GM19239 (cell line): ENCODE measurements at regions not wholly inside any gene's neighbourhood (a gene's known extent, or its start where the extent isn't known, plus 50 kb on each side); places are given as distances from the start of the nearest gene placed in this dataset.

Experiments used
- DNase-seq: peaks from one replicate; pipeline ENCODE4 v3.0.0; 2011; ENCODE audit warnings: low spot score; ENCODE audit not compliant: insufficient read length
- FAIRE-seq: peaks from 2 replicates; lab custom pipeline; 2011; peaks lifted over from hg19 to GRCh38; lab: Jason Lieb, UNC

DNA sequence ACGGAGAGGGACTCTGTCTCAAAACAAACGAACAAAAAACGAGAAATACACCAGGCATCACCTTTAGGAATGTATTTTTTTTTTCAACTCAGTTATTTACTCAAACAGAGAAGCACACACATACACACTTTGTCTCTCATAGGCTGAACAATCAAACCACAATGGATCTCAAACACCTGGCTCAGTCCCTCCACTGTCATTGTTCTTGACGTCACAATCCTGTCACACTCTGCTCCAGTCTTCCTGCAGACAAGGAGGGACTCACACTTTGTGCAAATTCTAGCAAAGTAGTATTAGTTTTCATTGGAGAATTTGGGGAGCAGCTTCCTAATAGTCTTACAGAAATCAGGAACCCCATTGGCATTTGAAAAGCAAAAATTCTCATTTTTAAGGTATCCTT, 727.8 kb downstream of the BCL11B start:
- FAIRE-seq, result no peak
- no peak for DNase-seq

DNA sequence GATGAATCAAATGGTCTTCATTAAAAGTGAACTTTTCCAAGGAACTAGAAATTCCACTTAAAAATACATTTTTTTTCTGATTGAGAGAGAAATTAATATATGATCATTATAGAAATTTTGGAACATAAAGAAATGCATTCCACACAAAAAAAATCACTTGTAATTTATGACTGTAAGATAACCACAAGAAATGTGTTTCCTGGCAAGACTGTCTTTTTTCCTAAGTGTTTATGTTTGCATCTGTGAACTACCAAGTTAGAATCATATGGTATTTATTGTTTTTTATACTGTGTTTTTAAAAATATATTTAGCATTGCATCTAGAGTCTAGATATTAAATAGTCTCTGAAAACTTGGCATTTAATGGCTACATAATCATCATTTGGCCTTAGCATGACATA, 726.8 kb downstream of the BCL11B start:
- no peak for DNase-seq
- no peak for FAIRE-seq

DNA sequence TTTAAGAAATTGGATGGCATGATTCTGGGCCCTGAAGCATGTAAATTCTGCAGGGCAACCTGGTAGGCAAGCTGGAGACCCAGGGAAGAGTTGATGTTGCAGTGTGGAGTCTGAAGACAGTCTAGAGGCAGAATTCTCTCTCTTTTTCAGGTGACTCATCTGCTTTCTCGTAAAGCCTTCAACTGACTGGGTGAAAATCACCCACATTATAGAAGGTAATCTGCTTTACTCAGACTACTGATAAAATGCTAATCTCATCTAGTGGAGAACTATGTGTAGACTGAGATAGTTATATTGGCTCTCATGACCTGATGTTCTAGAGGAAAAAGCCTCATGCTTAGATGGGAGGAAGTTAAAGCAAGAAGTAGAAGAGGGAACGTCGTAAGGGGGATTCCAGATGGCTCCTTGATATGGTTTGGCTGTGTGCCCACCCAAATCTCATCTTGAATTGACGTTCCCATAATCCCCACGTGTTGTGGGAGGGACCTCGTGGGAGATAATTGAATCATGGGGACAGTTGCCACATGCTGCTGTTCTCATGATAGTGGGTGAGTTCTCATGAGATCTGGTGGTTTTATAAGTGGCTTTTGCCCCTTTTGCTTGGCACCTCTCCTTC, 723.8 kb downstream of the BCL11B start:
- DNase-seq, result no peak
- no peak for FAIRE-seq

DNA sequence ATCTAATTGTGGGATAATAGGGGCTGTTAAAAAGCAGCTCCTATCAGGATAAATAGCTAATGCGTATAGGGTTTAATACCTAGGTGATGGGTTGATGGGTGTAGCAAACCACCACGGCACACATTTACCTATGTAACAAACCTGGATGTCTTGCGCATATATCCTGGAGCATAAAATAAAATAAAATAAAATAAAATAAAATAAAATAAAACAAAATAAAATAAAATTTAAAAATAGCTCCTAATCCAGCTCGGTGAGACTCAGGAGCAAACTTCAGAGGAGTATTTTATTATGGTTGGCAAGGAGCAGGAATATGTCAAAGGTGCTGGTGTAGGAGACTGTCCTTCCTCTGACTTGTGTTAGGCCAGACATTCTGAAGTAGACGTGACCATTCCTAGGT, 721.0 kb downstream of the BCL11B start:
- DNase-seq (no peak), FAIRE-seq (no peak)

DNA sequence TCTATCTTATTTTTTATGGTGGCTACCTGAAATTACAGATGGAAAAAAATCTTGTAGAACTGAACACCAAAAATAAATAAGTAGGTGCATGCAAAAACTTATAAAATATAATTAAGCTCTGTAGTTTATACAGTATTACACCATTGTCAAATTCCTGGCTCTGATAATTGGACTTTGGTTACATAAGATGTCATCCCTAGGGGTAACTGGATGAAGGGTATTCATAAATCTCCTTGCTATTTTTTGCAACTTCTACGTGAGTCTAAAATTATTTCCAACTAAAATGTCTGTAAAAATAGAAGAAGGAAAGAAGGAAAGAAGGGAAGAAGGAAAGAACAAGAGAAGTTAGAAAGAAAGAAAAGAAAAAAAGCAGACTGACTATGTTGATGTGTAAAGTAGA, 716.6 kb downstream of the BCL11B start:
- DNase-seq (no peak), FAIRE-seq (no peak)

DNA sequence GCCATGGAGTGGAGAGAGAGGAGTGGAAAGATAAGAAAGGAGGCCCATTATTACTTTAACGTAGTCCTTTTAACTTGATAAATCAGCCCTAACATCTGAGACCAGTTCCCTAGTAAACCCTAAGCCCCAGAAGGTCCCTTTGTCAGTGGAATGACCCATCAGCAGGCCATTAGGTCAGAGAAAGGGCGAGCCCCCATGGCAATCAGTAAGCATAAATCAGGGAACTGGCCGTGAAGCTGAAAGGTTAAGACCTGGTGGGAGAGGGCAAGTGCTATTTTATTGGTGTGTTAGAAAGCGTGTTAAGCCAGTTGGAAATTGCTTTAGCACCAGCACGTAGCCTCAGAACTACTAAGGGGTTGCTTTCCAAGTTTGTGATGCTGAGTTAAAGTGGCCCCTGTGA, 708.0 kb downstream of the BCL11B start:
- DNase-seq (no peak), FAIRE-seq (no peak)

DNA sequence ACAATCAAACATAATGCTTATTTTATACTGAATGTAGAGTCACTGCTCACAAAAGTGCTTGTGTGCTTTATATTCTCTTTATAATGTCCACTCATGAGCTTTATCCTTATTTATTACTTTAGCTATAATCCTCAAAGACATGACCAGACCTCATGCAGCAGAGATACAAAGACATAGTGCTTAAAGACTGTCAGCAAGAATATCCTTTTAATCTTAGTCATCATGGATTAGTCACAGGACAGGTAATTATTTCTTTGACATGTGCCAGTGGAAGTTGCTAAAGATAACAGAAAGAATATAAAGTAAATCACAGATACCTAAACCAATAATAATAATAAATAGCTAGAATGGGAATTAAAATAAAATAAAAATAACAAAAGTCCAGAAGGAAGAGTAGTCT, 707.5 kb downstream of the BCL11B start:
- DNase-seq (no peak), FAIRE-seq (no peak)

DNA sequence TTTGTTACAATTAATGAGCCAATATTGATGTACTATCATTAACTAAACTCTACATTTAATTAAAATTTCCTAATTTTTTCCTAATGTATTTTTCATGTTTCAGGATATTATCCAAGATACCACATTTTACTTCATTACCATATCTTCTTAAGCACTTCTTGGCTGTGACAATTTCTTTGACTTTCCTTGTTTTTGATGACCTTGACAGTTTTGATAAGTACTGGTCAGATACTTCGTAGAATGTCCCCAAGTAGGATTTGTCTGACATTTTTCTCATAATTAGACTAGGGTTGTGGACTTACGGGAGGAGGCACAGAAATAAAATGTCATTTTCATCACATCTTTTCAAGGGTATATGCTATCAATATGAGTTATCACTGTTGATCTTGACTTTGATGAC, 700.9 kb downstream of the BCL11B start:
- FAIRE-seq (no peak), DNase-seq (no peak)

DNA sequence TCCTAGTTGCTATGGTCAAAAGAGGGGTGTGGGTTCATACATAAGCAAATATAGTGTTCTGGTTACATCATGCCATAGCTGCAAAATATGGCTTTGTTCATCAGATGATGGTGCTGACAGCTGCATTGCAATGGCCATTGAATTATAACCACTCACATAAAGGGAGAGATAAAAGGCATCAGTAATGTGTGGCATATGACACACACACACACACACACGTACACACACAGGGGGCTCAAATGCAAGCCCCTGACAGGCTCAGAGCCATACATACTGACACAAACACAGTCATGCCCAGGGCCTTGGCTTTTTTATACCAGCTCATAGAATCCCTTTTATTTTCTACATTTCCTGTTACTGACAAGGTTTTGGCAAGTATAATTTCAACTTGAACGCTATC, 698.9 kb downstream of the BCL11B start:
- FAIRE-seq (no peak), DNase-seq (no peak)

DNA sequence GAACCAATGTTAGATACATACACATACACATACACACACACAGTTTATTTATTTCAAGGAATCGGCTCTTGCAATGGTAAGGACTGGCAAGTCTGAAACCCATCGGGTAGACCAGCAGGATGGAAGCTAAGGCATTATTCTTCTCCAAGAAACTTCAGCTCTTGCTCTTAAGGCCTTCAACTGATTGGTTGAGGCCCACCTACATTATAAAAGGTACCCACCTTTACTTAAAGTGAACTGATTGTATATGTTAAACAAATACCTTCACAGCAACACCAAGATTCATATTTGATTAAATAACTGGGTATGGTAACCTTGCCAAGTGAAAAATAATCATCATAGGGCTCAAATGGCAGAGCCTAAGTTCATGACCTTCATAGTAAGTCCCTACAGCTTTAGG, 695.5 kb downstream of the BCL11B start:
- FAIRE-seq, result no peak
- no peak for DNase-seq

DNA sequence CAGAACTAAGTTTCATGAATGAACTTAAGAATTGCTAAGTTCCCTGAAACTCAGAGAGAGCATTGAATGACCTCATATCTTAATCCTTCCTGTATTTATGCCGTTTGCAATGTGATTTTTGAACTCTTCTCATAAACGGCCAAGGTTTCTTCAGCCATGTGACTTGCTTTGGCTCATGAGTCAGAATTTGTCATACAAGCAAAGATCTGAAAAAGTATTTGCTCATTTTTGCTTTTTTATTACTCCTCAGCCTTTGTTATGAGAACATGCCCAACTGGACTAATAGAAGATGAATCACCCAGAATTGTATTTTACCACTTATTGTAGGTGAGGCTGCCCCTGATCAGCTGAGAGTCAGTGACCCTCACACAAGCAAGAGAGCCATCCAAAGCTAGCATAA, 693.8 kb downstream of the BCL11B start:
- no peak for DNase-seq
- FAIRE-seq, result no peak

DNA sequence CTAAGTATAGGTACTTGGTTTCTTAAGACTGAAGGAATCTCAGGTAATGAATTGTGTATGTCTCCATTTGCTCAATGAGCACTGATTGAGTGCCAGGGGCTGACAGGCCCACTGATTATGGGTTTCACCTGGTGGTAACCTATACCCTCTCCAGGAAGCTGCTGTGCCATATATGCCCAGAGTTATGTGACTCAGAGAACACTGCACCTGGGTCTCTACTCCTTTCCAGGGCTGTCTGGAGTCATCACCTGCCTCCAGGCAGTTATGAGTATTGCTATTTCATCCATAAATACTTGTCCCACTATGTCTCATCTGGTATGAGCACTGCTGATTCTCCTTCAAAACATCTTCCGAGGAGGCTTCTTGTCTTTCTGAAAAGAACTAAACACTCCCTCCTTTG, 692.9 kb downstream of the BCL11B start:
- FAIRE-seq (no peak), DNase-seq (no peak)

DNA sequence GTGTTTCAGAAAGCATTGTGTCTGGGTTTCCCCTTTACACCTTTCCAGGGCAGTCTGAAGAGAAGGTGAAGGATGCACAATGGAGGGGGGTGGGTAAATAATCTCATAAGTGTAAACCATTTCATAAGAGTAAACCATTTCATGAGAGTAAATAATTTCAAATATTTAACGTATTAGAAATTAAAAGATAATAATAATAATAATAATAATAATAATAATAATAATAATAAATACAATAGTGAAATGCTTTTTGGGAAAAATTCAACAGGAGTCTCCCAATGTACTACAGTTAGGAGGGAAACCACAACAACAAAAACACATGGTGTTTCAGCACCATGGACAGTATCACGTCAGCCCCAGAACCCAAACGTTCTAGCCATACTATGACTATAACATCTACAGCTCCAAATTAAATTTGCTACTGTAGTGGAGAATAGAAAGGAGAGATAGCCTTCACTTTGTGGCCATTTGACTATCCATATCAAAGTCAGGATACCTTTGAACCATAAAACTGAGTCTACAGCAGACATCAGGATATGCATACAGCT, 691.8 kb downstream of the BCL11B start:
- no peak for DNase-seq
- FAIRE-seq, result no peak

DNA sequence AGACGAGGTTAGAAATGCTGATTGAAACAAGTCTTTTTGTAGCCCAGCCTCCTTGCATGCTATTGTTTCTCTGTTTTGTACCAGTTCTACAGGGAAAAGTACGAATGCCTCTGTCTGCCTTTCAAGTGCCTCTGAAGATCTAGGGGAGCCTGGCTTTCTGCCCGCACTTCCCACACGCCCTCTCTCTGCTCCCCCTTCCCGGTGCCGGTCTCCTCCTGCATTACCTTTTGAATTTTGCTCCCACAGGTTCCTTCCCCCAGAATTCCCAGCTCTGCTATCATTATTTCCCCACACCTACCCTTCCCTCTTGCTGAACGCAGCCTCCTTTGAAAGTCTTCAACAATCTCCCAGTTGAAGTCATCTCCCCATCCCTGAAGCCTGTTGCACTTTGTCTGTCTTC, 689.7 kb downstream of the BCL11B start:
- DNase-seq (no peak), FAIRE-seq (no peak)

DNA sequence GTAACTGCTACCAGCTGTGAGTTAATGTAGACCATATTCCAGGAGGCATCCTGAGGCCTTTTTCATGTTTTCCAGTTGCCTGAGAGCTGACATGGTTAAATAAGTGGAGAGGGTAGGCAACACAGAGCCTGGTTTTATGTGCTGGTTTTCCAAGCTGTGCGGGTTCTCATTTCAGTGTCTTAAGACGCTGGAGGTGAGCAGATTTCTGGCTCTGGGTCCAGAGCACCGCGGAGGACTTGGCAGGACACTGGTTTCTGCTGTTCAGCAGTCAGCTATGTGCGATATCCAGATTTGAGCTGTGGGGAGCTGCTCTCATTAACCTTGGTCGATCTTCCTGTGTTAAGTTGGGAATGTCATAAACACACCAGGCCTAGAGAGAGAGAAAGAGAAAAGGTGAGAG, 680.8 kb downstream of the BCL11B start:
- FAIRE-seq (no peak), DNase-seq (no peak)

DNA sequence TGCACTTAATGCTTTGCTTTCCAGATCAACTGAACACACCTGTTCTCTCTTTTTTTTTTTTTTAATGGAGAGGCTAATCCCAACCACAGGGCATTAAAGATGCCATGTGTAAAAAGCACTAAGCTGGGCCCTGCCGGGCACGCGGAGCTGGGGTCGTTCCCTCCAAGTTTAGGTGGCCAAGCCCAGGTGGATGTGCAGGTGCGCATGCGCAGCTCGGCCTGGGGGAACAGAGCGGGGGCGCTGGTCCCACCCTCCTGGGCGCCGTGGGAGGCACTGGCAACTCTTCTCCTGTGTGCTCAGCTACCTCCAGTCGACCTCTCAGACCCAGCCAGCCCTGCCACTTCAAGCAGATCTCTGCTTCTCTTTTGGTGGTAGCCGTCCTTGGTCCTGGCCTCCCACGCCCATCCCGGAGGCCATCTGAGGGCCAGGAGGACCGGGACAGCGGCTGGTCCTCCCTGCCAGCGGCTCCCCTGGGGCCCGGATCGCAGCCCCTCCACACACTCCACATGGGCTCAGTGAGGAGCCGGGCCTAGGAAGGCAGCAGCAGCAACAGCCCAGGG, 679.3 kb downstream of the BCL11B start:
- no peak for DNase-seq
- no peak for FAIRE-seq

DNA sequence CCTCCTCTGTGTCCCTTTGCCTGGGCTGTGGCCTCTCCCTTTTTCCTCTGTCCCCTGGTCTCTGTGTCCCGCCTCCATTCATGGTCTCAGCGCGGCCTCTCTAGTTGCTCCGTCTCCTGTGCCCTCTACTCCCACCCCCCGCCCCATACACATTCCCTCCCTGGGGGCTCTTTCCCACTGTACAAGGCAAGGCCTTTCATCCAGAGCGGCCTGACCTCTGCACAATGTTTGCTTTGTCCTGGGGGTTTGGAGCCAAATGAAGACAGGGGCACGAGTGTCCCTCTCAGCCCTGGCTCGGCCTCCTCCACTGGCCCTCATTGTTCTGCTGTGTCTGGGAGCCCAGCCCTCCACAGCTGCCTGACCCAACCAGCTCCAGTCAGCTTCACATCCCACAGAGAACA, 678.6 kb downstream of the BCL11B start:
- DNase-seq, result no peak
- FAIRE-seq, result no peak

DNA sequence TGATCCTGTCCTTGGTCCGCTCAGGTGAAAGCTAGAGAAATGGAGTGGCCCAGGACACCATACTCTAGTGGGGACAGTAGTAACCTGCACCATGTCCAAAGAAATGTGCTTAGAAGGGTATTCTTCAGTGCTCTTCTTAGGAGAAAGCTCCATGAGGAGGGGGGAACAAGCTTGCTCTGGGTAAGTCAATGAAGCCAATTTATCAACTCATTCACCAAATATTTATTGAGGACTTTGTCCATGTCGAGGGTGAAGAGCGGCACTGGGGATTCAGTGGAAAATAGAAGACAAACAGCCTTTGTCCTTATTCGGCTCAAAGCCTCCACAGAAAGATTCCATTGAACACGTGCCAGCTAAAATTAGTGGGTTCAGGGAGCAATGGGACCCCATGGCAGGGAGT, 677.8 kb downstream of the BCL11B start:
- DNase-seq (no peak), FAIRE-seq (no peak)

DNA sequence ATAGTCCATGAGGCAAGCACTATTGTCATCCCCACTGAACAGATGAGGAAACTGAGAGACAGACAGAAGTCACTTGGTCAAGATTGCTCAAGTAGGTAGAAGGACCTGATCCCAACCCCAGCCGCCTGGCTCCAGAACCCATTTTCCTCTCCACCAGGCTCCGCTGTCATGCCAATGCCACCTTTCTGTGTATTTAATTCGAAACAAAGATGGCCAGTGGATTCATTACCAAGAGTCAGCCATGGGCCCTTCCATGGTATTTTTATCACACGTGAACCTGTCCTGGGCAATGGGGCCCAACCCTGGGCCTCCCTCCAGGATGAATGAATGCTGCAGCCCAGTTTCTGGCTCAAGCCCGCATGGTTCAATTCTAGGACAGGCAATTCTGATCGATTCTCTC, 673.4 kb downstream of the BCL11B start:
- FAIRE-seq (no peak), DNase-seq (no peak)

DNA sequence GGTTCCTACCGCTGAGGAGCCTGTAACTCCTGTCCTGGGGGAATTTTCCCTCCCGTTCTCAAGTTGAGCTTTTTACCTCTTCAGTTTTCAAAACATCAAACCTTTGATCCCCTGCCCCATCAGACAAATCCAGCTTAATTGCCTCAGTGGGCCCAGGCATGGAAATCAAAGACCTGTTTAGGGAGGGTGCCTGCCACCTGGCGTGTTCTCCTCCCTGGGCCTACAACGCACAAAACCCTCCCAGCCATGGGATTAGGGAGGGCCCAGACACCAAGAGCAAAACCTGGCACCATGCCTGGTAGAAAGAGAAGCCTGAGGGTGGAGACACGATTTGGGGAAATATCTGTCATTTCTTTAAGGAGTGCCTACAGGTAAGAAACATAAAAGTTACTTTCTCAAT, 672.9 kb downstream of the BCL11B start:
- FAIRE-seq, result no peak
- DNase-seq, result no peak

DNA sequence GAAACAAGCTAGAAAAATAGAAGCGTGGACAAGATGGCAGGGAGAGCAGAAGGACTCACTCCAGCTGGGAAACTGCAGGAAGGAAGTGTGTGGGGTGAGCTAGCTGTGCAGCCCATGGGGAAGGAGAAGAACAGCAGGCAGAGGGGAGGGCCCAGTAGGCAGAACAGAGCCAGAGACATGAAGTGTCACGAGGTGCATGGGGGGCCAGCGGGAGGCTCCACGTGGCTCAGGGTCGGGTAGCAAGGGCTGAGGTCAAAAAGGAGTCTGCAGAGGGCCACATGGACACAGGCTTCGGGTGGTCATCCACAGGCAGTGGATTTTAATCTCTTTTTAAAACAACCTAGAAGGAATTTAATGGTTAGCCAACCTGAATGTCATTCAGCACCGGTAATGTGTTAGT, 669.0 kb downstream of the BCL11B start:
- FAIRE-seq (no peak), DNase-seq (no peak)

DNA sequence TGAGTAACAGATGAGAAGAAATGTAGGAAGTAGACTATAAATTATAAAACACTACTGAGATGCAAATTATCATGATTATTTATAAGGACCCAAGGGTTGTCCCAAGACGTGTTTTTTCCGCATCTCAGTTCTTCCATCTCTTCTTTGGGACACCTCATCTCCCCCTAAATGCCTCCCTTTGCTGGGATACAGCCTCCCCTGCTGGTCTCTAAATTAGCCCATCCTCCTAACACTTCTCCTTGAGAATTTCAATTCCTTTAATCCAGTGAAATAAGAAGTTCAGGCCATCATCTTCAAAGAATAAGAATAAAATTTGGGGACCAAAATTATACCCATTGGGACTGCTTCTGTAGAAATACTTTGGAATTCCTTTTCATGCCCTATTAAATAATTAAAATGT, 667.0 kb downstream of the BCL11B start:
- FAIRE-seq, result no peak
- DNase-seq, result no peak
